ENCODE measurements at regions not wholly inside any gene's neighbourhood (a gene's known extent, or its start where the extent isn't known, plus 50 kb on each side); places are given as distances from the start of the nearest gene placed in this dataset.

GRCh38 chr7:24212073-24212472 is 71.9 kb upstream of the NPY start:
- no peak for DNase-seq (ENCODE audit: low spot score)
- no peak for TF ChIP-seq CTCF (IDR thresholded peaks at IDR 0.05; ENCODE audit: extremely low read depth, missing control alignments)

GRCh38 chr7:24213311-24213710 is 70.7 kb upstream of the NPY start:
- no peak for TF ChIP-seq CTCF (IDR thresholded peaks at IDR 0.05; ENCODE audit: extremely low read depth, missing control alignments)
- DNase-seq (ENCODE audit: low spot score), result no peak

- DNase-seq (ENCODE audit: low spot score), result no peak
- no peak for TF ChIP-seq CTCF (IDR thresholded peaks at IDR 0.05; ENCODE audit: extremely low read depth, missing control alignments)
Measured at GRCh38 chr7:24214670-24215069, 69.3 kb upstream of the NPY start.

- TF ChIP-seq CTCF (IDR thresholded peaks at IDR 0.05; ENCODE audit: extremely low read depth, missing control alignments), result no peak
- no peak for DNase-seq (ENCODE audit: low spot score)
Measured at GRCh38 chr7:24216576-24217125, 67.3 kb upstream of the NPY start.

- no peak for TF ChIP-seq CTCF (IDR thresholded peaks at IDR 0.05; ENCODE audit: extremely low read depth, missing control alignments)
- no peak for DNase-seq (ENCODE audit: low spot score)
Measured at GRCh38 chr7:24221500-24221899, 62.5 kb upstream of the NPY start.

- peak; percentile 4 for DNase-seq (ENCODE audit: low spot score)
- no peak for TF ChIP-seq CTCF (IDR thresholded peaks at IDR 0.05; ENCODE audit: extremely low read depth, missing control alignments)
Measured at GRCh38 chr7:24227068-24227467, 56.9 kb upstream of the NPY start.

- peak; percentile 42 for DNase-seq (ENCODE audit: low spot score)
- no peak for TF ChIP-seq CTCF (IDR thresholded peaks at IDR 0.05; ENCODE audit: extremely low read depth, missing control alignments)
Measured at GRCh38 chr7:24227603-24228359, 56.2 kb upstream of the NPY start.

Measured in GM20000 (cell line).